ENCODE measurements at regions not wholly inside any gene's neighbourhood (a gene's known extent, or its start where the extent isn't known, plus 50 kb on each side); places are given as distances from the start of the nearest gene placed in this dataset.

- ATAC-seq (ENCODE audit: low read depth) (no peak), DNase-seq (ENCODE audit: low spot score) (no peak)
- TF ChIP-seq CTCF (IDR thresholded peaks at IDR 0.05; ENCODE audit: poor library complexity, severe bottlenecking): no peak
- Histone ChIP-seq H3K36me3 (ENCODE audit: low read depth) (no peaks in the 10 kb centered on the region), H3K27ac (ENCODE audit: poor library complexity, severe bottlenecking) (no peak overlapping the region), H3K4me1 (ENCODE audit: insufficient read depth, poor library complexity, severe bottlenecking) (no peaks in the 10 kb centered on the region), H3K4me3 (ENCODE audit: severe bottlenecking) (no peak overlapping the region), H3K9me3 (ENCODE audit: severe bottlenecking) (no peaks in the 10 kb centered on the region), H3K27me3 (ENCODE audit: insufficient read depth, poor library complexity, severe bottlenecking) (peaks cover 18% of the 10 kb centered on the region)
Observed at GRCh38 chr15:26050984-26051383, 187.9 kb upstream of the ATP10A start.

GRCh38 chr15:26049900-26050657, 187.0 kb upstream of the ATP10A start:
- Histone ChIP-seq H3K4me1 (ENCODE audit: insufficient read depth, poor library complexity, severe bottlenecking) (no peaks in the 10 kb centered on the region), H3K27me3 (ENCODE audit: insufficient read depth, poor library complexity, severe bottlenecking) (peaks cover 9% of the 10 kb centered on the region), H3K4me3 (ENCODE audit: severe bottlenecking) (no peak overlapping the region), H3K36me3 (ENCODE audit: low read depth) (no peaks in the 10 kb centered on the region), H3K9me3 (ENCODE audit: severe bottlenecking) (no peaks in the 10 kb centered on the region), H3K27ac (ENCODE audit: poor library complexity, severe bottlenecking) (no peak overlapping the region)
- no peak for DNase-seq (ENCODE audit: low spot score)
- no peak for TF ChIP-seq CTCF (IDR thresholded peaks at IDR 0.05; ENCODE audit: poor library complexity, severe bottlenecking)
- no peak for ATAC-seq (ENCODE audit: low read depth)

GRCh38 chr15:26048669-26049068, 185.5 kb upstream of the ATP10A start:
- no peaks in the 10 kb centered on the region for H3K36me3 ChIP-seq (ENCODE audit: low read depth)
- H3K4me1 ChIP-seq (ENCODE audit: insufficient read depth, poor library complexity, severe bottlenecking): no peaks in the 10 kb centered on the region
- TF ChIP-seq CTCF (IDR thresholded peaks at IDR 0.05; ENCODE audit: poor library complexity, severe bottlenecking): no peak

GRCh38 chr15:26045516-26045915, 182.4 kb upstream of the ATP10A start:
- TF ChIP-seq CTCF (IDR thresholded peaks at IDR 0.05; ENCODE audit: poor library complexity, severe bottlenecking): no peak
- no peaks in the 10 kb centered on the region for H3K27me3 ChIP-seq (ENCODE audit: insufficient read depth, poor library complexity, severe bottlenecking)
- no peaks in the 10 kb centered on the region for H3K4me1 ChIP-seq (ENCODE audit: insufficient read depth, poor library complexity, severe bottlenecking)
- no peak for DNase-seq (ENCODE audit: low spot score)
- no peak for ATAC-seq (ENCODE audit: low read depth)
- H3K36me3 ChIP-seq (ENCODE audit: low read depth): no peaks in the 10 kb centered on the region
- H3K4me3 ChIP-seq (ENCODE audit: severe bottlenecking): no peak overlapping the region
- H3K9me3 ChIP-seq (ENCODE audit: severe bottlenecking): no peaks in the 10 kb centered on the region
- no peak overlapping the region for H3K27ac ChIP-seq (ENCODE audit: poor library complexity, severe bottlenecking)

More at GRCh38 chr15:26048669-26049068, 185.5 kb upstream of the ATP10A start:
- Histone ChIP-seq H3K27me3 (ENCODE audit: insufficient read depth, poor library complexity, severe bottlenecking) (peaks cover 5% of the 10 kb centered on the region), H3K9me3 (ENCODE audit: severe bottlenecking) (no peaks in the 10 kb centered on the region), H3K27ac (ENCODE audit: poor library complexity, severe bottlenecking) (no peak overlapping the region), H3K4me3 (ENCODE audit: severe bottlenecking) (no peak overlapping the region)
- DNase-seq (ENCODE audit: low spot score): no peak
- no peak for ATAC-seq (ENCODE audit: low read depth)

- Histone ChIP-seq H3K9me3 (ENCODE audit: severe bottlenecking) (no peaks in the 10 kb centered on the region), H3K36me3 (ENCODE audit: low read depth) (no peaks in the 10 kb centered on the region), H3K4me3 (ENCODE audit: severe bottlenecking) (no peak overlapping the region), H3K27me3 (ENCODE audit: insufficient read depth, poor library complexity, severe bottlenecking) (no peaks in the 10 kb centered on the region), H3K27ac (ENCODE audit: poor library complexity, severe bottlenecking) (no peak overlapping the region), H3K4me1 (ENCODE audit: insufficient read depth, poor library complexity, severe bottlenecking) (no peaks in the 10 kb centered on the region)
- ATAC-seq (ENCODE audit: low read depth) (peak; percentile 40; the same call in 1 of the 3 replicates), DNase-seq (ENCODE audit: low spot score) (no peak)
- TF ChIP-seq CTCF (IDR thresholded peaks at IDR 0.05; ENCODE audit: poor library complexity, severe bottlenecking): no peak
Observed at GRCh38 chr15:26043018-26043417, 179.9 kb upstream of the ATP10A start.

Measured in RWPE2 (cell line).